ENCODE measurements at regions not wholly inside any gene's neighbourhood (a gene's known extent, or its start where the extent isn't known, plus 50 kb on each side); places are given as distances from the start of the nearest gene placed in this dataset.

GRCh38 chr2:195473862-195474261 lies 183.2 kb upstream of the SLC39A10 start:
- TF ChIP-seq POLR2A (IDR thresholded peaks at IDR 0.05): no peak
- TF ChIP-seq, protein P1, sequence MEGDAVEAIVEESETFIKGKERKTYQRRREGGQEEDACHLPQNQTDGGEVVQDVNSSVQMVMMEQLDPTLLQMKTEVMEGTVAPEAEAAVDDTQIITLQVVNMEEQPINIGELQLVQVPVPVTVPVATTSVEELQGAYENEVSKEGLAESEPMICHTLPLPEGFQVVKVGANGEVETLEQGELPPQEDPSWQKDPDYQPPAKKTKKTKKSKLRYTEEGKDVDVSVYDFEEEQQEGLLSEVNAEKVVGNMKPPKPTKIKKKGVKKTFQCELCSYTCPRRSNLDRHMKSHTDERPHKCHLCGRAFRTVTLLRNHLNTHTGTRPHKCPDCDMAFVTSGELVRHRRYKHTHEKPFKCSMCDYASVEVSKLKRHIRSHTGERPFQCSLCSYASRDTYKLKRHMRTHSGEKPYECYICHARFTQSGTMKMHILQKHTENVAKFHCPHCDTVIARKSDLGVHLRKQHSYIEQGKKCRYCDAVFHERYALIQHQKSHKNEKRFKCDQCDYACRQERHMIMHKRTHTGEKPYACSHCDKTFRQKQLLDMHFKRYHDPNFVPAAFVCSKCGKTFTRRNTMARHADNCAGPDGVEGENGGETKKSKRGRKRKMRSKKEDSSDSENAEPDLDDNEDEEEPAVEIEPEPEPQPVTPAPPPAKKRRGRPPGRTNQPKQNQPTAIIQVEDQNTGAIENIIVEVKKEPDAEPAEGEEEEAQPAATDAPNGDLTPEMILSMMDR (IDR thresholded peaks at IDR 0.05 in 4 of 5, conservative IDR thresholded peaks at IDR 0.05 in 1 of 5): no peak
